ENCODE measurements at regions not wholly inside any gene's neighbourhood (a gene's known extent, or its start where the extent isn't known, plus 50 kb on each side); places are given as distances from the start of the nearest gene placed in this dataset.

- in situ Hi-C loops (cut with MboI; ENCODE audit: low sequenced_read_pairs) = no loop called here
- dilution Hi-C loops (cut with HindIII; ENCODE audit: low sequenced_read_pairs, unreplicated experiment) = no loop called here
- CTCF ChIA-PET = interaction anchor here (2.2 kb wide), 1 partner anchor 283 kb away, joined by 6 read pairs; no protein-coding TSS in a partner anchor
- WGBS, 2 experiments (ENCODE audit: extremely low coverage in 2 of 2, insufficient read length in 1 of 2) = 40% methylated on average over 1 of the region's 2 CpGs; no CpG with 5 or more reads in 1 of the 2 experiments
- Histone ChIP-seq H3K27ac (ENCODE audit: insufficient read depth, low read length) (no peak overlapping the region), H3K14ac (replicated peaks; ENCODE audit: low read depth, low read length) (no peak overlapping the region), H3K36me3 (ENCODE audit: control insufficient read depth, insufficient read depth, low read length) (no peaks in the 10 kb centered on the region), H4K5ac (ENCODE audit: low read depth, low read length) (no peak overlapping the region), H3K56ac (ENCODE audit: extremely low read depth, insufficient read depth, low read length) (no peak overlapping the region), H3K4me3 (ENCODE audit: insufficient read depth, low read depth, low read length) (no peak overlapping the region), H3K9ac (ENCODE audit: low read depth, low read length) (no peak overlapping the region), H2BK20ac (ENCODE audit: low read depth, low read length) (no peak overlapping the region), H2AK5ac (ENCODE audit: low read depth, low read length) (no peak overlapping the region), H3K4ac (ENCODE audit: low read depth, low read length) (no peak overlapping the region), H3K79me1 (ENCODE audit: low read depth in 1 of 2, low read length in 2 of 2) (no peaks in the 10 kb centered on the region), H4K20me1 (ENCODE audit: insufficient read depth, low read length) (no peaks in the 10 kb centered on the region), H2BK15ac (ENCODE audit: low read depth, low read length) (no peak overlapping the region), H3K27me3 (ENCODE audit: control insufficient read depth, insufficient read depth, low read length) (peaks cover 4% of the 10 kb centered on the region; the same call in 1 of the 2 replicates), H3K9me3 (ENCODE audit: control insufficient read depth, insufficient read depth, low read length) (no peaks in the 10 kb centered on the region), H3K9me1 (ENCODE audit: insufficient read depth, low read length) (no peaks in the 10 kb centered on the region), H2AFZ (replicated peaks; ENCODE audit: low read length, poor library complexity) (no peak overlapping the region), H2AK9ac (replicated peaks; ENCODE audit: low read depth, low read length, poor library complexity) (no peak overlapping the region), H3K4me1 (ENCODE audit: control insufficient read depth, insufficient read depth, low read length) (no peaks in the 10 kb centered on the region; the same call in 1 of the 2 replicates), H2BK120ac (ENCODE audit: low read depth, low read length) (no peak overlapping the region), H3K4me2 (ENCODE audit: low read depth, low read length) (no peak overlapping the region), H4K8ac (ENCODE audit: low read depth in 2 of 2, low read length in 2 of 2) (no peak overlapping the region), H2BK5ac (ENCODE audit: low read depth, low read length, poor library complexity, severe bottlenecking) (no peak overlapping the region), H4K91ac (ENCODE audit: insufficient read depth, low read depth, low read length) (no peak overlapping the region), H3K18ac (ENCODE audit: low read depth, low read length) (no peak overlapping the region), H3K23ac (ENCODE audit: low read depth, low read length) (no peak overlapping the region)
- no TSS peak for BruUV-seq (replicated peaks)
- DNase-seq (no peak), ATAC-seq (ENCODE audit: low read depth) (no peak)
- intact Hi-C loops (cut with micrococcal nuclease) = no loop called here
- POLR2A ChIA-PET (ENCODE audit: unreplicated experiment) = no interaction called here
- TF ChIP-seq, protein P1, sequence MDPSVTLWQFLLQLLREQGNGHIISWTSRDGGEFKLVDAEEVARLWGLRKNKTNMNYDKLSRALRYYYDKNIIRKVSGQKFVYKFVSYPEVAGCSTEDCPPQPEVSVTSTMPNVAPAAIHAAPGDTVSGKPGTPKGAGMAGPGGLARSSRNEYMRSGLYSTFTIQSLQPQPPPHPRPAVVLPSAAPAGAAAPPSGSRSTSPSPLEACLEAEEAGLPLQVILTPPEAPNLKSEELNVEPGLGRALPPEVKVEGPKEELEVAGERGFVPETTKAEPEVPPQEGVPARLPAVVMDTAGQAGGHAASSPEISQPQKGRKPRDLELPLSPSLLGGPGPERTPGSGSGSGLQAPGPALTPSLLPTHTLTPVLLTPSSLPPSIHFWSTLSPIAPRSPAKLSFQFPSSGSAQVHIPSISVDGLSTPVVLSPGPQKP (IDR thresholded peaks at IDR 0.05; ENCODE audit: borderline replicate concordance, low read depth, low read length) = no peak
- no peak for TF ChIP-seq RAD21 (IDR thresholded peaks at IDR 0.05; ENCODE audit: low read length)
- TF ChIP-seq CHD1 (IDR thresholded peaks at IDR 0.05; ENCODE audit: low read depth, low read length) = no peak
- TF ChIP-seq MAZ (IDR thresholded peaks at IDR 0.05; ENCODE audit: borderline replicate concordance, low read depth, low read length) = no peak
- TF ChIP-seq MAFK (IDR thresholded peaks at IDR 0.05; ENCODE audit: low read depth, low read length) = no peak
- no peak for TF ChIP-seq USF2 (IDR thresholded peaks at IDR 0.05; ENCODE audit: low read depth, low read length)
- TF ChIP-seq MXI1 (IDR thresholded peaks at IDR 0.05; ENCODE audit: borderline replicate concordance, low read depth, low read length) = no peak
These were observed 74.6 kb upstream of the AP1S2 start for GRCh38 chrX:15929194-15929593.
